Suprapubic skin (tissue), 3 donors: ENCODE measurements at regions not wholly inside any gene's neighbourhood (a gene's known extent, or its start where the extent isn't known, plus 50 kb on each side); places are given as distances from the start of the nearest gene placed in this dataset.

Experiments used
- EP300 ChIP-seq: sonication (generic); formaldehyde crosslinking; IDR thresholded peaks from one replicate; pipeline ENCODE4 v1.6.1; 2017; ENCODE audit warnings: antibody characterized with exemption
- TF ChIP-seq, protein P1 (sequence below), 2 donors: fragments of 200-600 bp in 1 of 2; fragments of 450-650 bp in 1 of 2; sonication (generic) in 1 of 2; IDR thresholded peaks; one replicate each; pipeline ENCODE4 v1.5.1; 2016 to 2019; ENCODE audit warnings: antibody characterized with exemption in 2 of 2, mild to moderate bottlenecking in 1 of 2, moderate library complexity in 1 of 2

DNA sequence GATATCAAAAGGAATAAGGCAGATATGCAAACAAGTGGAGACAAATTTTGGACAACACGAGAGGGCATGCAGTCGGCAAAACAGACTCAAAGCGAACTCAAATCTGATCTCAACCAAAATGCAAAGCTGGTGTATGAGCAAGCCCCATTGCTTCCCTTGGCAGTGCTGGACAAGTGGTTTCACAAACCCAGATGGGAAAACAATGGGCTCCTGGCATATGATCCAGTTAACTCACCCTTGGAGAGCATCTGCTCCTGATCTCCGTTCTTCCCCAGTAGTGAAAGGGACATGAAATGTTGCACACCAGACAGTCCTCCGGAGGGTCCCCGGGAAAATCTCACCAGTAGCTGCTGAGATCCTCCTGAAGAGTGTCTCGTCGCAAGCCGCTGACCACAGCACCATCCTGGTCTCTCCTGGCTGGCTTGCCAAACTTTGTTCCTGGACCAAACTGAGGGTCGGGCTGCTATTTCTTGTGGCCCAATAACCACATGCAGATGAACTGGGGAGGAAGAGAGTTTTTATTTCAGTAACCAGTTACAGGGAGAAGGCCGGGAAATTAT, 84.3 kb upstream of the THBS2 start:
- TF ChIP-seq, protein P1, sequence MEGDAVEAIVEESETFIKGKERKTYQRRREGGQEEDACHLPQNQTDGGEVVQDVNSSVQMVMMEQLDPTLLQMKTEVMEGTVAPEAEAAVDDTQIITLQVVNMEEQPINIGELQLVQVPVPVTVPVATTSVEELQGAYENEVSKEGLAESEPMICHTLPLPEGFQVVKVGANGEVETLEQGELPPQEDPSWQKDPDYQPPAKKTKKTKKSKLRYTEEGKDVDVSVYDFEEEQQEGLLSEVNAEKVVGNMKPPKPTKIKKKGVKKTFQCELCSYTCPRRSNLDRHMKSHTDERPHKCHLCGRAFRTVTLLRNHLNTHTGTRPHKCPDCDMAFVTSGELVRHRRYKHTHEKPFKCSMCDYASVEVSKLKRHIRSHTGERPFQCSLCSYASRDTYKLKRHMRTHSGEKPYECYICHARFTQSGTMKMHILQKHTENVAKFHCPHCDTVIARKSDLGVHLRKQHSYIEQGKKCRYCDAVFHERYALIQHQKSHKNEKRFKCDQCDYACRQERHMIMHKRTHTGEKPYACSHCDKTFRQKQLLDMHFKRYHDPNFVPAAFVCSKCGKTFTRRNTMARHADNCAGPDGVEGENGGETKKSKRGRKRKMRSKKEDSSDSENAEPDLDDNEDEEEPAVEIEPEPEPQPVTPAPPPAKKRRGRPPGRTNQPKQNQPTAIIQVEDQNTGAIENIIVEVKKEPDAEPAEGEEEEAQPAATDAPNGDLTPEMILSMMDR (IDR thresholded peaks at IDR 0.05), result no peak
- no peak for TF ChIP-seq EP300
